Fibroblast of the aortic adventitia (primary cell): ENCODE measurements at regions not wholly inside any gene's neighbourhood (a gene's known extent, or its start where the extent isn't known, plus 50 kb on each side); places are given as distances from the start of the nearest gene placed in this dataset.
"Not testable (repeated sequence)": the region's sequence is repeated elsewhere in the genome, so short reads cannot be mapped to it uniquely, and the experiment has no call there.

Source experiments
- DNase-seq: peaks from one replicate; pipeline ENCODE4 v3.0.0-alpha.2; 2010; ENCODE audit warnings: low read depth
- H3K4me3 ChIP-seq: 2 replicates; pipeline ENCODE4 v1.5.1; 2011; ENCODE audit warnings: low read depth, mild to moderate bottlenecking, control low read depth, low read length, moderate library complexity
- TF ChIP-seq, protein P1 (sequence below): IDR thresholded peaks from 2 replicates; pipeline ENCODE4 v1.5.1; 2011; ENCODE audit warnings: mild to moderate bottlenecking, low read length, control low read depth, inconsistent platforms; ENCODE audit not compliant: insufficient read depth

DNA sequence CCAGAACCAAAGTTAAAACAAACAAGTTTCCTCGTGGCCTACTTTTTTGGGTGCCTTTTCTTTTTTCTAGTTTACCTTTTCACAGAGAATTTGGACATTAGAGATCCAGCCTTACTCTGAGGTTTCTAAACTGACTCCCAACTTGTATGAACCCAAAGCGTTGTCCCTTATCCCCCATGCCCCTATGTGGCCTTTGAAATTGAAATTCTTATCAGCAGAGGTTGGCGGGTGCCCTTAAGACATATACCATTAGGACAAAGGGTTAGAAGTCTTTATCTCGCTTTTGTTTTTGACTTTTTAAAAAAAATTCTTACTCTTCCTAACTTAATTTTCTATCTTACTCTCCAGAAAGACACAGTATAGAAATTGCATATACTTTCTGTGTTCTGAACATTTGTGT, 76.3 kb upstream of the C7orf33 start:
- TF ChIP-seq, protein P1, sequence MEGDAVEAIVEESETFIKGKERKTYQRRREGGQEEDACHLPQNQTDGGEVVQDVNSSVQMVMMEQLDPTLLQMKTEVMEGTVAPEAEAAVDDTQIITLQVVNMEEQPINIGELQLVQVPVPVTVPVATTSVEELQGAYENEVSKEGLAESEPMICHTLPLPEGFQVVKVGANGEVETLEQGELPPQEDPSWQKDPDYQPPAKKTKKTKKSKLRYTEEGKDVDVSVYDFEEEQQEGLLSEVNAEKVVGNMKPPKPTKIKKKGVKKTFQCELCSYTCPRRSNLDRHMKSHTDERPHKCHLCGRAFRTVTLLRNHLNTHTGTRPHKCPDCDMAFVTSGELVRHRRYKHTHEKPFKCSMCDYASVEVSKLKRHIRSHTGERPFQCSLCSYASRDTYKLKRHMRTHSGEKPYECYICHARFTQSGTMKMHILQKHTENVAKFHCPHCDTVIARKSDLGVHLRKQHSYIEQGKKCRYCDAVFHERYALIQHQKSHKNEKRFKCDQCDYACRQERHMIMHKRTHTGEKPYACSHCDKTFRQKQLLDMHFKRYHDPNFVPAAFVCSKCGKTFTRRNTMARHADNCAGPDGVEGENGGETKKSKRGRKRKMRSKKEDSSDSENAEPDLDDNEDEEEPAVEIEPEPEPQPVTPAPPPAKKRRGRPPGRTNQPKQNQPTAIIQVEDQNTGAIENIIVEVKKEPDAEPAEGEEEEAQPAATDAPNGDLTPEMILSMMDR: no peak
- no peak for DNase-seq
- no peak overlapping the region for H3K4me3 ChIP-seq

DNA sequence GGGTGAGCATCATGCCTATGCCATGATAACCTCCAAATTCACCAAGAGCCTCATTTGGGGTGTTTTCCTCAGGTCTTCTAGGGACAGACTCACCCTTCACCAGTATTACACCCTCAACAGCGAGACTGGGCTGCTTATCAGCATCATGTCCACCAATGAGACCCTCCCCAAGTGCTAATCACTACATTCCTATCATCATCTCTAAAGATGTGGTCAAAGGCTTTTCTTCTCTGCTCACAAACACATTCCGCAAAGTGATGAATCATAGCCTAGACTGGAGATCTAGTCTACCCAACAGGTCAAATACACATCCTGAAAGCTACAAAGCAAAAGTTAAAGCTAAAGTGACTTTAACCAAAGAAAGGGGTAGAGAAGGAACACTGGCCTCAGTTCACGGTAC, 75.3 kb upstream of the C7orf33 start:
- TF ChIP-seq, protein P1: no peak
- no peak overlapping the region for H3K4me3 ChIP-seq
- no peak for DNase-seq

DNA sequence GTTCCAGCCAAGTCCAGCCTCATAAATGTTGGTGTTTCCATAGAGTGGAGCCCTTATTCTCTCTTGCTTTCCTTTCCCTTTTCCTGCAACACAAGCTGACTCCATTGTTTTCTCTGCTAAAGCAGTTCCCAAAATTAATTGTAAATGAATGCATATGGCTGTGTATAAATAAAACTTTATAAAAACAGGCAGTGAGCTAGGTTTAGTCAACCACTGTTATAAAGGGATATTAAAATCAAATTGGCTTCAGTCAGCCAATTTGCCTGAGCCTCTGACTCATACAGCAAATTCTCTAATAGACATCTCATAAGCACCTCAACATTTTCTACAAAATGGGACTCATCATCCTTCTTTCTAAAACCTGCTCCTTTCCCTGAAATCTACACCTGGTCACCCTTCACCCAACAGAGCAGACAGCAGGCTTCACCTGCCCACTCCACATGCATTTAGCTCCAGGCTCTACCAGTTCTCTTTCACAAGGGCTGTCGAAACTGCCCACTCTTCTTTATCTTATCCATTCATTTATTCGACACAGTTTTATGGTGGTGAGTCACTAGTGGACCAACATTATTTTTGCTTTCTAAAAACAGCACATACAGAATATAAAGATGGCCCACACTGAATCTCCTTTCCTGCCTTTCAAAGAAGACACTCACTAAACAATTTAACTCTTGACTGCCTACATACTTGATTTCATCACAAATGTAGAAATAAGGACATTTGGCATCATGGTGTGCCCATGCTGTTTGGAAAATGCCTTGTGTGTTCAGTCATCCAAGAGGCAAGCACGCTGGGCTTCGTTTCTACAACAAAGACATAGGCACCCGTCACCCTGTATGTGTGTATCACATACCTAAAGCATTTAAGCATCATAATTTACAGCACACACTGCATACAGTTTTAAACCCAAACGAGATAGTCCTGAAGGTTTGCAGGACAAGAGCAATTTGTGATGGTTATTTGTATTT, 74.6 kb upstream of the C7orf33 start:
- TF ChIP-seq, protein P1: no peak
- no peak for DNase-seq
- H3K4me3 ChIP-seq: no peak overlapping the region

DNA sequence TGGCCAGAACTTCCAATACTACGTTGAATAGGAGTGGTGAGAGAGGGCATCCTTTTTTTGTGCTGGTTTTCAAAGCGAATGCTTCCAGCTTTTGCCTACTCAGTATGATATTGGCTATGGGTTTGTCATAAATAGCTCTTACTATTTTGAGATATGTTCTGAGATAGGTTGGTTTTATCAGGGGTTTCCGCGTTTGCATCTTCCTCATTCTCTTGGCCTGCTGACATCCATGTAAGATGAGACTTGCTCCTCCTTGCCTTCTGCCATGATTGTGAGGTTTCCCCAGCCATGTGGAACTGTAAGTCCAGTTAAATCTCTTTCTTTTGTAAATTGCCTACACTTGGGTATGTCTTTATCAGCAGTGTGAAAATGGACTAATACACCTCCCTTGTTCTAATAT, 71.2 kb upstream of the C7orf33 start:
- DNase-seq, H3K4me3 ChIP-seq: not testable (repeated sequence)

DNA sequence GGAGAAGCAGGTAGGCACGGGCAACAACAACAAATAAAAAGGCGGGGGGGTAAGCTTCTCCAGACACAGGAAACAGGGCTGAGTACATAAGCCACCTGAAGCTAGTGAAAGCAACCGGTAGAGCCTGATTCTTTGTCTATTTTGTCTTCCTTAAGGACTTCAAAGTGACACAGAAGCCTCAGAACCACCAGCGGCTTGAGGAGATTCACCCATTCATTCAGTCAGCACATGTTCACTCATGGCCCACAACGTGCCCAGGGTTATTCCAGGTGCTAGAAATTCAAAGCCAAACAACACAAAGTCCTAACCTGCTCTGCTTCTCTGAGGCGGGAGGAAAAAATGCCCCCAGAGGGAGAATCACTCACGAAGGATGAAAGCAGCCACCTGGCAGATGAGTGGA, 69.3 kb upstream of the C7orf33 start:
- H3K4me3 ChIP-seq: no peak overlapping the region
- TF ChIP-seq, protein P1: no peak
- no peak for DNase-seq

DNA sequence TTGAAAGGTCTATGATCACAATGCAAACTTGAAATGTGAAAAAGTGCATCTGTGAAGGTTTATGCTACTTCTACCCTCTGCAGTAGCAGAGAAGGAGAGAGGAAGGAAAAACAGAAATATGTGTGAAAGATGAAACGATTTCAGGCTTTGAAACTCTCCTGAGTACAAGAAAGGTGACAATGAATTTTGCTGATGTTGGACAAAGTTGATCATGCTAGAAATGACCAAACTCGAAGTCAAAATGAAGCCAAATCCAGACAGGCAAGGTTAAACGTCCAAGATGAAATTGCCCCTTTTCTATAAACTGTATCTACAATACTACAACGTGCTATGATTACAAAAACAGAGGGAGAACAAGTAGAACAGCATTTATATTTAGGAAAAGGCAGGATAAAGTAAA, 67.0 kb upstream of the C7orf33 start:
- TF ChIP-seq, protein P1: no peak
- H3K4me3 ChIP-seq: no peak overlapping the region
- DNase-seq: no peak

DNA sequence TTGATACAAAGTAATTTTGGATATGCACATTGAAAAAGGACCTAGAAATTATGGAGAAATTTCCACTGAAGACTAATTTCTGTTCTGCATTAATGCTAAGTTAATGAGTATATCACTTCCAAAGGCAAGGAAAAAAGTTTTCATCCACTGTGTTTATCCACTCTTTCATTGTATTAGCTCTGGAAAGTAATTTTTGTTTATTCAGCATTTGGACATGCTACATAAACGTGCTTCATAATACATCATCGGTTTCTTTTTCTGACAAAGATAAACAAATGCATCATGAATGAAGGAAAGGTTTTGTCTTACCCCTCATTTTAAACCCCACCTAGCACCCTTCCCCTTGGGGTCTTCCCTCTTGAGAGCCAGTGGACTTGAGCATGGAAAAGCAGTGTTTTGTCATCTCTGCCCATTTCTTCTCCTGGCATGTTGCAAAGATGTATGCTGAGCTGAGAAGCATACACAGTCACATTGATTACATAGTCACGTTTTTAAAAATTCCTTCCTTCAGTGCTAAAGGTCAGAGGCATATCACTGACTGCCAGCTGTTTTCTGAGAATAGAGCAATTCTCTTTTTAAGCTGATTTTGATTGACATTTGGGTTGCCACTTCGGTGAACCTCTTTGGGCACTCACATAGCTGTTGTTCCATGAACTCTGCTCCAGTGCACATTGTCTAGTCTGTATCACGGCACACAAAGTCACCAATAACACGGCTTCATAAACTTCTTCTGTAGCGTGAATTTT, 65.9 kb upstream of the C7orf33 start:
- no peak overlapping the region for H3K4me3 ChIP-seq
- TF ChIP-seq, protein P1: no peak
- DNase-seq: no peak
